ENCODE measurements at regions not wholly inside any gene's neighbourhood (a gene's known extent, or its start where the extent isn't known, plus 50 kb on each side); places are given as distances from the start of the nearest gene placed in this dataset.

DNA sequence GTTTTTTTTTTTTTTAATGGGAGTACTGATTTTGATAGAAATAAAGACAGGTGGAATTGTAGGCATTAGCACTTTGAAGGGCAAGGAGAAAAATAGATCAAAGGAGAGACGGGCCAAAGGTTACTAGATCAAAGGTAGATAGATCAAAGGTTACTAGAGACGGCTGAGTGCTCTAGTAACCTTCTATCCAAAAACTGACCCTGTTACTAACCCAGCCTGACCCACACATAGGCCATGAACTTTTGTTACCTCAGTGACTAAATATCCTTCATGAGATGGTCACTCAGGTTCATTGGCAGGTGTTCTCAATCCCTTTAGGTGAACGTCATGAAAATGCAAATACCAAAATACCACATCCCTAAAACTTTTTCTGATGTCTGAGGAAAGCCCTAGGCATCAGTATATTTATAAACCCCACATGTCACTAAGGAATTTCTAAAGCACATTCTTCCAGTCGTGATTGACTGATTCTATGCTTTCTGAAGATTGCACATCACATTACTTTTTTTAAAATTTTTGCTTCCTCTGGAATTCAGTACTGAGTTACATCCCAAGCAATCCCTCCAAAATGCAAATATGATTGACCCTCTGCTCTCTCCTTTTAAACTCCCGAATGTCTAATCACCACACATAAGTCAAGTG is 772.7 kb downstream of the BRINP1 start:
- DNase-seq, result no peak

DNA sequence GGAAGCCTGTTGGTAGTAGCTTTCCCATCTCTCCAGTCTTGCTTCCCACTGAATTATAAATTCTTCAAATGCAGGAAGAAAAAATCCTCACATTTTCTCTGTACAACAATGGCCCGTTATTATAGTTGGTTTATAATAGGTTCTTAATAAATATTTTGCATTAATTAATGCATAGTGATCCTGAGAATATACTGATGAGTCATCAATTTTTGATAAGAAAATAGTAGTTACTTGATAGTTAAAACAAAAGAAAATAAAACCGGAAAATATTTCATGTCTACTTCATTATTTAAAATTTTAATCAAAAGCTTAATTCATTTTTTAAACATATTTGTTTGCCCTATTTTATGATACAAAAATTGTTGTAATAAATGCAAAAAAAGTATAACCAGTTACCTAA is 762.6 kb downstream of the BRINP1 start:
- no peak for DNase-seq

DNA sequence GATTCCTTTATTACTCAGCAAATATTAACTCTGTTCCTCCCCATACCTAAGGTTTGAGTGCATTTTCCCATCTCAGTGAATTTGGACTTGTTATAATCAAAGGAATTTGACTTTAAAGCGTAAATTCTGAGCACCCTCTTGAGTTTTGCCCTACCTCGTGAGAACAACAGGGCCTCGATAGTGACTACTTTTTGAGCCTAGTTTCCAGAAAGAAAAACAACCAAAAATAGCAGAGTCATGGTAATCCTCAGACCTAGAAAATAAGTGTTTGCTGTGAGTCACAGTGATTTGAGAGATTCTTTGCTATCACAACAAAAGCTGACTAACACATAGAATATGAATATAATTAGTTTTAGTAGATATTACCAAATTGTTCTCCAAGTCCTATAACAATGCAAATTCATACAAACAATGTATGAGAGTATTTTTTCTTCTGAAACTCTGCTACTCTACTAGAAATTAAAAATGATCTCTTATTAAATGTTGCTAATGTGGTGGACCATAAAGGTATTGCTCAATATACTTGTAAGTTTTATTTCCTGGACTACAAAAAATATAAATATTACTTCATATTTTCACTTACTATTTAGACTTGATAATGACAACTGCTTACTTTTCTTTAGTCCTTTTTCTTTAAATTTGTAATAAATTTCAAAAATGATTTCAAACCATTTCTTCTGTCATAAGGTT is 759.7 kb downstream of the BRINP1 start:
- DNase-seq, result no peak

DNA sequence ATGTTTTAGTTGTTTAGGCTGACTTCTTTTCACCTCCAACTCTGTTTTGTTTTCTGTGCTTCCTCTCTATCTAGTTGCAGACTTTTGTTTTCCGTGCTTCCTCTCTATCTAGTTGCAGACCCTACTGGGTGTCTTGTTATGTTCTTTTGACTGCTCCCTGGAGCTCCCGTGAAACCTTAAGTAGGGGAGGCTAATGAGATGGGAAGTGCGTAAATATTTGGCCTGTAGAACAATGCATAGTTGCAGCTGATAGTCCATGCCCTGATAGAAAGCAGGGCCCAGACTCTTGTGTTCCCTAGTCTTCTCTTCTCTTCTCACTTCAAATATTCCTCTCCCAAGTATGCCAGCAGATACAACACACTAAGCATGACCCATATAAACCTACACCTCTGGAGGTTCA is 757.0 kb downstream of the BRINP1 start:
- DNase-seq, result no peak

DNA sequence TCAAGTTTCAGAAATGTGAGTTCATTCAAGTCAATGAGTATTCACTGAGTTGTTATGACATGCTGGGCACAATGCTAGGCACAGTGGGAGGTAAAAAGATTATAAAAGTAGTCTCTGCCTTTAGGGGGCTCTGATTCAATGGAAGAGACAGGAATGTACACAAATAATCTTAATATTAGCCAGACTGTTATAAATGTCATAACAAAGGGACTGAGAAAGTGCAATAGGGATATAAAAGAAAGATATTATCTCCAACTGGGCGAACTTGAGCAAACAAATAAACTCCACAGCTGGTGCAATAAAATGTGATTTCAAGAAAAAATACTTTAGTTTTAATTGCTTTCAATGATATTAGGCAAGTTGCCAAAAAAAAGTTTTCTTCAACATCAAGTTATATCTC is 755.2 kb downstream of the BRINP1 start:
- no peak for DNase-seq

DNA sequence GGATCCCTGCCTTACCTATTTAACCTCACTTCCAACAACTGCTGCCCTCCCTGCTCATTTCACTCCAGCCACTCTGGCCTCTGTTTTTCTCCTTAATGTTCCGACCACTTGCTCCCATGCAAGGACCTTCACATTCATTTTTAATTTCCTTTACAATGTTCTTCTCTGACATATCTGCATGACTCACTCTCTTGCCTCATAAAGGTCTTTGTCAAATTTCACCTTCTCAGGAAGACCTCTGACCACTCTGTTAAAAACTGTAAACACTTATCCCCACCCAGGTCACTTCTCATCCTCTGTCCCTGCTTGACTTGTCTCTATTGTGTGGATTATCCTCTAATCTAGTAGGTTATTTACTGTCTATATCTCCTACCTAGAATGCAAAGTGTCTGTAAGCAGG is 751.2 kb downstream of the BRINP1 start:
- DNase-seq, result no peak

DNA sequence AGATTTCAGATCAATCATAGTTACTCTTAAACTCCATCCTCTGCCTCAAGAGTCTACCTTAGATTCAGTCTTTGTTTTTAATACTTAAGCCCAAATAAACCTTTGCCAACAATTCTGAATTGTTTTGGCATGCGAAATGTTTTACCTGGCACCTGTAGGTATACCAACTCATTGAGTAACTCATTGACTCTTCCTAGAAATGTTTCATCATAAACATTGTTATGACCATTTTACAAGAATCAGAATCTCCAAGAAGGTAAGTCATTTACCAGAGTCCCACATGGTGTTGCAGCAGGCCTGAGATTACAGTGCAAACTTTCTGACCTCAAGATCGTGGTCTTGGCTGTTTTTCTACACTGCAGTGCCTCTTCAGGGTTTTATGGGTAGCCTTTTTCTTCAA is 750.4 kb downstream of the BRINP1 start:
- DNase-seq, result no peak

DNA sequence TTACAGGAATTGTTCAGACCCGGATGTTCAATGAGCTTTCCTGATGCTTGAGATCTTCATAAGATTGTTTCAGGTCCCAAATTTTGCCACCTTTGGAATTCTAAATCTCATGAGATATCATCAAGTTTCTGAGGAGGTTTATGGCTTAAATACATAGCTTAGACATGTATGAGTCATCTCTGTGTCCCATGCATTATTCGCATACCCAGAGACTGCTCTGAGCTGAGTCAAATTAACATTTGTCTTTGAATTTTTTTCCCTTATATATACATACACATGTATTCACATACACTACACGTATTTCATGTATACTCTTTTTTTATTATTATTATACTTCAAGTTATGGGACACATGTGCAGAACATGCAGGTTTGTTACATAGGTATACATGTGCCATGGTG is 744.6 kb downstream of the BRINP1 start:
- DNase-seq, result no peak

DNA sequence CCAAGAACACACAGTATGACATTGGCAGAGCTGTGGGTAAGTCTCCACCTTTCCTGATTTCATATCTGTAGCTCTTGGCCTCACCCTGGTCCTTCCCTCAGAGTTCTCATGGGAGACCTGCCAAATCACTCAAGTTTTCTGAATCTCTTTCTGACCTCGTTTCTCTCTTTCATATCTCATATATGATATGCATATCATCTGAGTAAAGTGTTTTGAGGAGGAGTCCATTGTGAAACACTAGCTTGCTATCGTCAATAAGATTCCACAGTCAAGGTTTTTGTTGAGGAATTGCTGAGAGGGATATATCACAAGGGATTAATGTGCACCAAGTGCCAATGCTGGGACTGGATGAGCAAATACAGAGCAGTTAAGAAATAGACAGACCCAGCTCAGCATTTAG is 739.2 kb downstream of the BRINP1 start:
- DNase-seq, result no peak

DNA sequence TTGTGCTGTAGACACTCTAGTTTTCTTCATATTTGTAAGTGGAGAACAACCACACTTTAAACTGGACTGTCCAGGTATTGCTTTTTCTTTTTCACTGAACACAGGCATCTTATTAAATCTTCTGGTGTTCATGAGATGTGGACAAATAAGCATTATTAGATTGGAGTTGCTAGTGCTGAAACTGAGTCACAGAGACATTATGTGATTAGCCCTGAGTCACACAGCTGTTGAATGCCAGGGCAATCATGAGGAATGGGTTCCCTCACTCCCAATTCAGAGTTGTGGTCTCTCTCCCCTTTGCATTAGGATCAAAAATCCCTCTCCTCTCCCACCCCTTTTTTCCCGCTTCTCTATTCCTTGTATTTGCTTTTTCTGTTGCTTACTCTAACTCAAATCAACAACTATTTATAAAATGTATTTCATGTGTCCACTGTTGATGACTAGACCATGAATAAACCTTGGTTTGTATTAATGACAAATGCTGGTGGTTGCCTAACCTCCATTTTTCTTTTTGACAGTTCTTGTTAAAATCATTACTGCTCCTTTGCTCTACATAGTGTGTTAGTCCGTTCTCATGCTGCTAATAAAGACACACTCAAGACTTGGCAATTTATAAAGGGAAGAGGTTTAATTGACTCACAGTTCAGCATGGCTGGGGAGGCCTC is 738.2 kb downstream of the BRINP1 start:
- no peak for DNase-seq

DNA sequence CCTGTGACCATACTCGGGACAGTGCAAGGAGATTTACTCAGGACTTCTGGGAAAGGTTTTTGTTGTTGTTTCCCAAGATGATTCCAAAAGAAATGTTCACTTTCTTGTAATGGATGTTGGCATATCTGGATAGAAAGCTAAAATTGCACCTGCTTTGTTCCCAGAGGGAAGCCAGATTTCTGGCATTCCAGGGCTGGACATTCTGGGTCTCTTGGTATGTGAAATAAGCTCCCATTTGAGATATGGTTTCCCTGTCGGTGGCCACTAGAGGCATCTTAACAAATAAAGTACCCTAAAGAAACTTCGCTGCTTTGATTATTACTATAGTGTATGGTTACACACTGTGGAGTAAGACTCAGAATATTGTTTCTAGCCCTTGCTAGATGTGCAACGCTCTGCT is 737.3 kb downstream of the BRINP1 start:
- no peak for DNase-seq

DNA sequence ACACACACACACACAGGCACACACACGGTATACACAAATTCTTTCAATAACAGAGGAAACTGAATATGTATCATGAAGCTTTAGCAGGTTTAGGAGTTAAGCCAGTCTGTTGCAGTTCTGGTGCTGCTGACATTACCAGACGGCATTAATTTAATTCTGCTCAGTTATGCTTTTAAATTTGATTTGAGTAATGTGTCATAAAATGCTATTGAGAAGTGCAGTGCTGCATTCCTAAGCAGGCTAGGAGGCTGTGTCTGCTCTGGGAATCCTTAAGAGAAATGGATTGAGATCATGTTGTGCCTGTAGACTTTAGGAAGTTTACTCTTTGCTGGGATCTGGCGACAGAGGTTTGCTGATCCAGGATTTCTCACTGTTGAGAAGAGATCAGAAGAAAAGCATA is 733.8 kb downstream of the BRINP1 start:
- DNase-seq, result no peak

DNA sequence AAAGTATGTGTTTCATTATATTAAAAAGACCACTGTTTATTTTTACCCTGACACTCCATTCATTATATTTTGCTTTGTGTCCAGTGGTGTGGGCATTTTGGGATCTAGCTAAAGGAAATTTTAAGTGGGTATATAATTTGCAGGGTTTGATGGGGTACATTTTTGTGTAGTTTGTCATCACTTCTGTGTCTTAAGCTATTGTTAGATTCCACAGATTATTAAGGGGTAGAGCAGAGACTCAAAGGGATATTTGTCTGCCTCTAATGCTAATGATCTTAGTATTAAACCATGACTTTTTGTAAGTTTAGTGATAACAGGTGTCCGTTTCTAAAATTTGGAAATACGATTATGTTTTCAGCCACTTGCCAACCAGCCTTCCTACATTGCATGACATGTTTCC is 731.6 kb downstream of the BRINP1 start:
- no peak for DNase-seq

DNA sequence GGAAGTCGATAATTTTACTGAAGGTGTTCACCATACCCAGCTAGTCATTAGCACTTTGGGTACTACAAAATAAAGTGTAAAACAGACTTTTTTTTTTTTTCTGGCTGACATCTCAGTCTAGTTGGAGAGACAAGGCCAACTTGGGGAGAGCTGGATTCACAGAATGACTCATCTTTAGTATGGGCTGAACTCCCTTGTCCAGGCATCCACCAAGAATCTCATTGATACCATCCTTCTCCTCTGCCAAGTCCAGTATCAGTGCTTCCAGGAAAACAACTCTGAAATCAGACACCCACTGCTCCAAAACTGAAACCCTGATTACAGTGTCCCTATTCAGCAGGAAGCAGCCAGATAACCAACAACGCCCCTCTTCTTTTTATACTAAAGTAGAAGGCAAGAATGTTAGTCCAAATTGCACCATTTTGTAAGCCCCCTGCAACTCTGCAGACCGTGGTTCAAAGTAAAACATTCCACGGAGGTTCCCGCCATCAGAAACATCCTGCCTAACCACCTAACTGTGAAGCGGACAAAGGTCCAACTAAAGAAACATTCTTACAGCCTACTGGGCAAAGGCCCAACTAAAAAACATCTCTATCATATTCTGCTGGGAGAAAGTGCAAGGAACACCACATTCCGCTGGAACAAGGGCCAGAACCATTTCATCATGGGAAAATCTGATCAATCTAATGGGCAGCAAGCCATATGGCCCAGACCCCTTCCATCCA is 728.2 kb downstream of the BRINP1 start:
- DNase-seq, result no peak

DNA sequence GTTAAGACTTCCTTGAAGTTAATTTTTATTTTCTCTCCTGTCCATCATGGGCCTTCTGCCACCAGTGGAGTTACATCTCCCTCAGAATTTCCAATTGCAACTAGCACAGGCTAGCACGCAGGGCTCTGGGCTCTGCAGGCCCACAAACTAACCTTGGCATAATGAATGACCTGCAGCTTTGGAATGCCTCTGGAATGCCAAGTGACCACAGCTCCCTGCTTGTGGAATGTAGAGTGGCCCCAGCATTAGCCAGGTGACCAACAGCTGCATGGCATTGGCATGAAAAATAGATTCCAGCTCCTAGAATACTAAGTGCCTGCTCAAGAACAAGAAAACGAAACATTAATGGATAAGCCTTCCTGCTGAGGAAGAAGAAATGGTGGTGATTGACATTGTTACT is 726.1 kb downstream of the BRINP1 start:
- DNase-seq, result no peak

DNA sequence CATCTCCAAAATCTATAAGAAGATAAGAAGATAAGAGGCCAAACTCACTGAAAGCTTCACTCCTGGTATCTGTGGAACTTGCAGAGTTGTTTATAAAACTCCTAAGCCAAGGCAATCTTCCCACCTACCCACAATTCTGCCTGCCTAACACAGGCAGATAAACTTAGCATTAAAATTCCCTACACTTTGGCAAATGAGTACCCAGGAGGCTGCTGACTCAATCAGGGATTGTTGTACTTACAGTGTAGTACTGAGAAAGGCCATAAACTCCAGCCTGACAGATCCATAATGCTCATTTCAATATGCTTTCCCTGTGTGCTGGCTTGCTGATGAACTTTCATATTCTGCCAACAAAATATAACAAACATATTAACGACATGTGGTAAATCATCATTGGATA is 725.2 kb downstream of the BRINP1 start:
- no peak for DNase-seq

DNA sequence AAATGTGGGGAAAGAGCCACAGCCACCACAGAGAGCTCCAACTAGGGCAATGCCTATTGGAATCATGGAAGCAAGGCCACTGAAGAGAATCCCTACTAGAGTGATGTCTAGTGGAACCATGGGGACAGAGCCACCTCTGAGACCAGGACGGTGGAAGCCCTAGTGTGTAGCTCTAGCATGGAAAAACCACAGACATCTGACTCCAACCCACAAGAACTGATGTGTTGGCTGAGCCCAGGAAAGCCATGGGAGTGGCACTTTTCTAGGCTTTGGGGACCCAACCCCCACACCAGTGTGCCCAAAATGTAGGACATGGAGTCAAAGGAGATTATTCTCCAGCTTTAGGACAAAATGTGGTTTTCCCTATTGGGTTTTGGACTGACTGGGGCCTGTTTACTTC is 721.9 kb downstream of the BRINP1 start:
- DNase-seq, result no peak

DNA sequence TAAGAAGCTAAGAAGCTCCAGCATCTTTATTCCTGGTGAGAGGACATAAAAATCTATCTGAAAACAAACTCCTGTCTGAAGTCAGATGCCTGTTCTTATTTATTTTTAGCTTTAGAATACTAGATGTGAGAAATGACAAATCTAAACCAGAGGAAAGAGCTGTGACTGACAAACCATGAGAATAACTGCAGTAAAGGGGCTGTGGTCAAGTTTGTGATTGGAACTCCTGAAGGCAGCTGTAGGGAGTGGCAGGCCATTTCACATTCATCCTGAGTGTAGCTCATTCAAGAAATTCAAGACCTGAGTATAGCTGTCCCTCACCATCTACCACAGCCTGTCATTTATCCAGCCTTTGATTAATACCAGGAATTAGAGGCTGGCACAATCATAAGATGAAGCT is 718.8 kb downstream of the BRINP1 start:
- DNase-seq, result no peak

DNA sequence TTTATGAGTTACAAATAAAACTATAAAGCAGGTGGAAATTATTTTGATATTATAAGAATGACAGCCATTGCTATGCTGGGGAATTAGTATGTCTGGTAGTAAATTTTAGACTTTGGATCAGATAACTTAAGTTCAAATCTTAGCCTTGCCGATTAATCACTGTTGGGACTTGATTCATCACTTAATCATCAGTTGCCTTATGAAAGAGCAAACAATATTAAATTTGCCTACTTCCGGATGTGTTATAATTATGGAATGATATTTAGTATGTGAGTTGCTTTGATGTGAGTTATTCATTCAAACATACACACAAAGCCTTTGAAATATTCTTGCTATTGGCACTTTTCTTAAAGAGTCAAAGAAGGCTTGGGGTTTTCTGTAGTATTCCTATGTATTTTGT is 717.7 kb downstream of the BRINP1 start:
- DNase-seq, result no peak

DNA sequence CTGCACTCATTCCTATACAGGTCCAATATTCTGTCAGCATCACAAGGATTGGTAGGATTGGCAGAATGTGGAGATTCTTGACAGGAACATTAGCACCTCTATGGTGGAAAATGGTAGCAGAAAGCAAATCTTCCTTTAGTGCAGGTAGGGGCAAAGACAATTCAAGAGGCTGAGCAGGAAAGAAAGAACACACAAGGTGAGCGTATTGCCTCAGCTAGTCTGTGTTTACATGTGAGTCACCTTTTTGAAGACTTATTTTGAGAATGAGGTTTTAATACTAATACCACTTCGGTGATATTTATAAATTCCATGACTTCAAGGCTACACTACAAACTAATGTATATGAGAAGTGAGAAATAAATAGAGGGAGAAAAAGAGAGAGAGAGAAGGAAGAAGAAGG is 717.0 kb downstream of the BRINP1 start:
- DNase-seq, result no peak

DNA sequence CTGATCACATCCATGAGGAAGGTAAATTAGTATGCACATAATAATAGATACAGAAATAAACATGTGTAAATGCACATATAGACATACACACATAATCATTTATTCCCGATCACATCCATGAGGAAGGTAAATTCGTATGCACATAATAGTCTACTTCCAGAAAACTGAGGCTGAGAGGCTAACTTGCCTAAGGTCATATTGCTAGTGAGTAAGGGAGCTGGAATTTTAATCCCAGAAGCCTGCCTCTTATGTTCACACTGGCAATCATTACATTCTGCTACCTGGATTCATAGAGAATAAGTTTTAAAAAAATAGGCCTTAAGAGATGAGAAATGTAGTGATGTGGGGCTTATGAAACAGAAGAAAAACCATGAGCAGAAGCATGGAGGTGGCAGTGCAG is 716.3 kb downstream of the BRINP1 start:
- no peak for DNase-seq

DNA sequence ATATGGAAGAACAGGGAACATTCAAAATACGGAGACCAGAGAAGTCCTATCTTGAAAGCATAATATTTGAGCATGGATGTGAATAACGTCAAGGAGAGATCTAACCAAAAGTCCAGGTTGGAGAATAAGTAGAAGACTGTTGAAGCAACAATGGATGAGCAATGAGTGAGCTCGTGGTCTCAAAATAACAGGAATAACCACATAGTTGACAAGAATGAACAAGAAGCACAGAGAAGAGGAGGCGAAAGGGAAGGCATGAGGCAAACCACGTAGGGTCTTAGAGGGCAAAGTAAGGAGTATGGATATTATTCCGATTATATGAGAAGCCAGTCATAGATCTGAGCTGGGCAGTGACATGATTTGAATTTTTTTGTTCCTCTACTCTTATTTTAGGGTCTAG is 710.2 kb downstream of the BRINP1 start:
- DNase-seq, result no peak

DNA sequence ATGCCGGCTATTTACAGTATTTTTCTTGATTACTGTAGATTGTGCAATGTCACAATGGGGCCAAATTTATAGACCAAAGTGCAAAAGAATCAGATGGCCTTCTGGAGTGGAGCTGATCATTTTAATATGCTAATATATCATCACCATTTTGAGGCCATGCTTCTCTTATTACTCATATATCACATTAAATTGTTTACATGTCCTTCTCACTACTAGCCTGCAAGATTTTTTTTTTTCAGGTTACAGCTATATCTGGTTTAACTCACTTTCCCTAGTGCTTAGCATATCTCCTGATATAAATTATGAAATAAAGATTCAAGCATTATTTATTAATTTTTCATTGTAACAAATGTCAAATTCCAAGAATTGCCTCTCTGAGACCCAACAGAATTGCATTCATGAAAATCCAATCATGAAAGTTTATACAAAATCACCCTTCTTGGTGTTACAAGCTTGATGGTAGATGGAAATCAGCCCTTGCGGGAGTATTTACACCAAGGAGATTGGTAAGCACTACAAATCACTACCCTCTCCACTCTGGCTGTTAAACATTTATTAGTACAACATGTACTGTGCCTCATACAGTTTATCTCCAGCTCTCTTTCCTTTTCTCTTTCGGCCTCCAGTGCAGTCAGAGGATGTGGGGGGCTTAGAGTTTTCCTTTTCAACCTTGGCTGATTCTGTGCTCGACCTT is 703.9 kb downstream of the BRINP1 start:
- no peak for DNase-seq

Data from central memory CD4-positive, alpha-beta T cell (primary cell).